T-helper 17 cell (primary cell): ENCODE measurements at regions not wholly inside any gene's neighbourhood (a gene's known extent, or its start where the extent isn't known, plus 50 kb on each side); places are given as distances from the start of the nearest gene placed in this dataset.

Source experiments
- ATAC-seq: fragments of 150-1000 bp; cut with Tn5 transposase; 2 replicates; pipeline ENCODE4 v1.10.0; 2021; ENCODE audit warnings: mild to moderate bottlenecking, moderate library complexity
- DNase-seq, 3 donors: peaks; one replicate each; pipeline versions ENCODE4 v3.0.0 to v3.0.0-alpha.2; 2020 to 2021
- H3K9me3 ChIP-seq: one replicate; pipeline ENCODE4 v1.7.0; 2013; ENCODE audit warnings: low read length, mild to moderate bottlenecking; ENCODE audit not compliant: control insufficient read depth, poor library complexity, severe bottlenecking
- H3K27ac Mint-ChIP-seq: one replicate; pipeline ENCODE4 v1.8.0; 2022; ENCODE audit warnings: mild to moderate bottlenecking, moderate library complexity, mixed read lengths
- H3K27me3 Mint-ChIP-seq: one replicate; pipeline ENCODE4 v1.8.0; 2022; ENCODE audit warnings: mixed read lengths
- H3K36me3 Mint-ChIP-seq: one replicate; pipeline ENCODE4 v1.8.0; 2022; ENCODE audit warnings: low read depth, mixed read lengths
- H3K4me1 Mint-ChIP-seq: one replicate; pipeline ENCODE4 v1.8.0; 2022; ENCODE audit warnings: mild to moderate bottlenecking, mixed read lengths
- H3K4me3 Mint-ChIP-seq: one replicate; pipeline ENCODE4 v1.8.0; 2022; ENCODE audit warnings: mild to moderate bottlenecking, moderate library complexity, mixed read lengths

DNA sequence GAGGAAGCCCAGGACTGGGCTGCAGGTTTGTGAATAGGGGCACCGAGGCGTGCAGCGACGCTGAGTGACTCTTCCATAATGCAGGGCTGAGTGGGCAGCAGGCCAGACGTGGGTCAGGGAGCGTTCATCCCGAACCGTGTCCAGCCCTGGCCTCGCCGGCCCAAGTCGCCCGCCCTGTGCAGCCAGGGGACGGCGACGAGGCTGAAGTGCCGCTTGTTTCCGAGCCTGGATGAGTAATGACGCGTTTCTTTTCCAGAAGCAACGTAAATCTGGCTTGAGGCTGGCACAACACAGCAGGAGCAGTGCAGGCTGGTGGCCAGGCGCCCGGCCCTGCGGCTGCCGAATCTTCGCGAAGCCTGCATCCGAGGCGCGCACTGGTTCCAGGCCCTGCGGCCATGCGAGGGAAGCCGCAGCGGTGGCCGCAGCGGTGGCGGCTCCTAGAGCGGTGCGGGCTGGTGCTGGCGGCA is 74.0 kb upstream of the SEC61G start:
- Mint-ChIP-seq H3K27me3 (peaks cover 15% of the 10 kb centered on the region), H3K4me1 (no peaks in the 10 kb centered on the region), H3K4me3 (no peak overlapping the region), H3K36me3 (peaks cover 2% of the 10 kb centered on the region), H3K27ac (no peak overlapping the region)
- no peaks in the 10 kb centered on the region for H3K9me3 ChIP-seq
- no peak for DNase-seq
- no peak for ATAC-seq

GRCh38 chr7:54837168-54837567 is 78.2 kb upstream of the SEC61G start:
- no peaks in the 10 kb centered on the region for H3K9me3 ChIP-seq
- Mint-ChIP-seq H3K36me3 (peaks cover 2% of the 10 kb centered on the region), H3K4me1 (no peaks in the 10 kb centered on the region), H3K4me3 (no peak overlapping the region), H3K27me3 (peaks cover 21% of the 10 kb centered on the region), H3K27ac (no peak overlapping the region)
- ATAC-seq (no peak), DNase-seq (no peak)

- ATAC-seq (no peak), DNase-seq (no peak)
- H3K36me3 Mint-ChIP-seq, result peaks cover 2% of the 10 kb centered on the region
- H3K9me3 ChIP-seq, result no peaks in the 10 kb centered on the region
- peaks cover 21% of the 10 kb centered on the region for H3K27me3 Mint-ChIP-seq
- no peaks in the 10 kb centered on the region for H3K4me1 Mint-ChIP-seq
- H3K4me3 Mint-ChIP-seq, result no peak overlapping the region
- peak overlapping the region; percentile 32 for H3K27ac Mint-ChIP-seq
These were observed 78.8 kb upstream of the SEC61G start for GRCh38 chr7:54837761-54838160.

DNA sequence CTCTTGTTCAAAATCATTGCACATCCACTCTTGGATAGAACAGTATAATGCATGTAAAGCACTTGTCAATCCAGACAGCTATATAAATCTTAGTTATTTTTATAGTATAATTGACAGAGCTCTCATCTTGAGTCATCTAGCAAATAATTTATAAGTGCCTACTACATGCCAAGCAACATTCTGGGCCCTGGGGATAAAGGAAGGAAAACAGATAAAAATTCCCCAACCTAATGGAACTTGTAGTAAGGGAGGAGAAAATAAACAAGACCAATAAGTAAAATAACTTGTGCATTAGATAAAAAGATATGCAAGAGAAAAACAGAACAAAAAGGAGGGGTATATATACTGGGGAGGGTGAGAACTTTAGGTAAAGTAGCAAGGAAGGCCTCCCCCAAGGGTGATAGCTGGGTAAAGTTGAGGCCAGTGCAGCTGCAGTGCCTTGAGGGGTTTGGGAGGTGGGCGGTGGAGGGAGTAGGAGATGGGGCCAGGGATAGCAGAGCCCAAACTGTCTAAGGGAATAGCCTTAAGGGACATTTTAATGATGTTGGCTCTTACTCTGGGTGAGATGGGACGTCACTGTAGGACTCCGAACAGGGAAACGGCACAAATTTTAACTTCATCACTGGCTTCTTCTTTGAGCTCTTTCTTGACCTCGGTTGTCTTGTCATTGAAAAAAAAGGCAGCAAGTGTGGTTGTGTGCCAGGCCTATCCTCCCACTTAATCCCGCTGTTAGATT is 79.3 kb upstream of the SEC61G start:
- ATAC-seq, result no peak
- H3K4me1 Mint-ChIP-seq, result no peaks in the 10 kb centered on the region
- DNase-seq, result no peak
- no peaks in the 10 kb centered on the region for H3K9me3 ChIP-seq
- H3K27me3 Mint-ChIP-seq, result peaks cover 21% of the 10 kb centered on the region
- H3K27ac Mint-ChIP-seq, result peak overlapping the region; percentile 32
- no peak overlapping the region for H3K4me3 Mint-ChIP-seq
- peaks cover 2% of the 10 kb centered on the region for H3K36me3 Mint-ChIP-seq

- ATAC-seq, result no peak
- DNase-seq, result no peak
- H3K27me3 Mint-ChIP-seq, result peaks cover 21% of the 10 kb centered on the region
- H3K9me3 ChIP-seq, result no peaks in the 10 kb centered on the region
- H3K36me3 Mint-ChIP-seq, result peaks cover 1% of the 10 kb centered on the region
- no peak overlapping the region for H3K4me3 Mint-ChIP-seq
- H3K27ac Mint-ChIP-seq, result no peak overlapping the region
- no peaks in the 10 kb centered on the region for H3K4me1 Mint-ChIP-seq
These were observed 80.7 kb upstream of the SEC61G start for GRCh38 chr7:54839575-54840213.

DNA sequence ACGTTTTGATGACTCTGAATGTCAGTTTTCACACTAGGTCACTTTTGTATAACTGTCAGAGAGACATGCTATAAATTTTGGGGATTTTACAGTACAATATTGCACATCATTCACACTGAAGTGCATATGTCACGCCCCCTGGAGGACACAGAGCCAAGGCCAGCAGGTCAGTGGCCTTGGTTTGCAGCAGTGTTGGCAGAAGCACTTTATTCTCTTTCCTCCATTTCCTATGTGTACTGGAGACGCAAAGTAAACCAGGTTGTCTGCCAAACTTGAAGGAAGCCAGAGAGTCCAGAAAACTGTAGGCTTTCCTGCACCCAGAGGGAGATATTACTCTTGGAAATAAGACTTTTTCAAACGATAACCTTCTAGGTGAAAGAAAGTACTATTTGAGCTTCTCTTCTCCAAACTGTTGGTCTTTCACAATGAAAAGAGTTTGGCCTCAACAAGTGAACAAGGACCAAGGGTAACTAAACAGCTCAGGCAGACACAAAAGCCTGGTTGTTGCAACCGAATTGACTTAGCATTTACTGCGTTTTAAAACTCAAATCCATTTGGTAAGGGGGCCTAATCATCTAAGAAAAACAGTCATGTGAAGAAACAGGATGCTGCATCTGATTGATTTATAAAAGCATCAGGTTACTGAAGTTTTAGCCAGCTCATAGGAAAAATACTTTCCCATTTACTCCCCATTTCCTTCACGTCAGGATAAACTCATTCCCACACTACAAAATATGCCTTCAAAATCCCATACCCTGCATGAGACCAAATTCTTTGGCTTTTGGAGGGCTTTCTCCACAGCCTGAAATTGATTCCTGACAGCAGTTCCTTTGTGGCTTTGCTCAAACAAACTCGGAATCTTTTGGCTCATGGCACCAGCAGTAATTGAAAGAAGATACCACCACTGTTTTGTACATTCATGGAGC is 83.0 kb upstream of the SEC61G start:
- no peak overlapping the region for H3K27ac Mint-ChIP-seq
- no peak for ATAC-seq
- H3K4me1 Mint-ChIP-seq, result no peaks in the 10 kb centered on the region
- H3K4me3 Mint-ChIP-seq, result no peak overlapping the region
- peaks cover 18% of the 10 kb centered on the region for H3K27me3 Mint-ChIP-seq
- no peaks in the 10 kb centered on the region for H3K9me3 ChIP-seq
- no peak for DNase-seq
- no peaks in the 10 kb centered on the region for H3K36me3 Mint-ChIP-seq

- H3K9me3 ChIP-seq, result no peaks in the 10 kb centered on the region
- Mint-ChIP-seq H3K4me1 (no peaks in the 10 kb centered on the region), H3K27ac (no peak overlapping the region), H3K36me3 (no peaks in the 10 kb centered on the region), H3K27me3 (peaks cover 3% of the 10 kb centered on the region), H3K4me3 (no peak overlapping the region)
- no peak for ATAC-seq
- DNase-seq, result no peak
These were observed 84.9 kb upstream of the SEC61G start for GRCh38 chr7:54843841-54844355.

DNA sequence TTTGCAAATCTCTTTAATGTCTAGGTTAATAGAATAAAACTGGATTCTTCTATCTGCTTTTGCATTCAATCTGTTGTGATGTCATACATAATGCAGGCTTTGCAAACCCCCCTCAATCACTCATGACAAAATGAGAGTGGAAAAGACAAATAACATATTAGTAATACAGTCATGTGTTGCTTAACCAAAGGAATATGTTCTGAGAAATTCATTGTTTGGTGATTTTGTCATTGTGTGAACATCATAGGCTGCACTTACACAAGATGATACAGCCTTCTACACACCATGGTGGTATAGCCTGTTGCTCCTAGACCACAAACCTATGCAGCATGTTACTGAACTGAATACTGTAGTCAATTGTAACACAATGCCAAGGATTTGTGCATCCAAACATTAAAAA is 87.3 kb upstream of the SEC61G start:
- Mint-ChIP-seq H3K36me3 (no peaks in the 10 kb centered on the region), H3K27ac (no peak overlapping the region), H3K4me3 (no peak overlapping the region), H3K4me1 (no peaks in the 10 kb centered on the region), H3K27me3 (no peaks in the 10 kb centered on the region)
- ATAC-seq, result no peak
- no peak for DNase-seq
- H3K9me3 ChIP-seq, result no peaks in the 10 kb centered on the region

DNA sequence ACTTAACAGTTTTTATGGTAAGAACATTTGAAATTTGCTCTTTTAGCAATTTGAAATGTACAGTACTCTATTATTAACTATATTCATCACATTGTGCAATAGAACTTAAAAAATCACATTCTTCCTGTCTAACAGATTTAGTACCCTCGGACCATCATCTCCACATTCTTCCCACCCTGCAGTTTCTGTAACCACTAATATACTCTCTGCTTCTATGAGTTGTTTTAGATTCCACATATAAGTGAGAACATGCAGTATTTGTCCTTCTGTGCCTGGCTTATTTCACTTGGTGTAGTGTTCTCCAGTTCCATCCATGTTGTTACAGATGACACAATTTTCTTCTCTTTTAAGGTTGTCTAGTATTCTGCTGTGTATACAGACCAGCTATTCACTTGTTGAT is 88.9 kb upstream of the SEC61G start:
- H3K27me3 Mint-ChIP-seq, result no peaks in the 10 kb centered on the region
- no peaks in the 10 kb centered on the region for H3K9me3 ChIP-seq
- no peaks in the 10 kb centered on the region for H3K4me1 Mint-ChIP-seq
- no peak overlapping the region for H3K4me3 Mint-ChIP-seq
- H3K36me3 Mint-ChIP-seq, result no peaks in the 10 kb centered on the region
- H3K27ac Mint-ChIP-seq, result no peak overlapping the region
- ATAC-seq (no peak), DNase-seq (no peak)

GRCh38 chr7:54856856-54857255 is 97.8 kb upstream of the SEC61G start:
- Mint-ChIP-seq H3K4me1 (peaks cover 4% of the 10 kb centered on the region), H3K27ac (no peak overlapping the region), H3K4me3 (no peak overlapping the region), H3K36me3 (no peaks in the 10 kb centered on the region), H3K27me3 (peaks cover 28% of the 10 kb centered on the region)
- H3K9me3 ChIP-seq, result no peaks in the 10 kb centered on the region
- no peak for DNase-seq
- no peak for ATAC-seq

DNA sequence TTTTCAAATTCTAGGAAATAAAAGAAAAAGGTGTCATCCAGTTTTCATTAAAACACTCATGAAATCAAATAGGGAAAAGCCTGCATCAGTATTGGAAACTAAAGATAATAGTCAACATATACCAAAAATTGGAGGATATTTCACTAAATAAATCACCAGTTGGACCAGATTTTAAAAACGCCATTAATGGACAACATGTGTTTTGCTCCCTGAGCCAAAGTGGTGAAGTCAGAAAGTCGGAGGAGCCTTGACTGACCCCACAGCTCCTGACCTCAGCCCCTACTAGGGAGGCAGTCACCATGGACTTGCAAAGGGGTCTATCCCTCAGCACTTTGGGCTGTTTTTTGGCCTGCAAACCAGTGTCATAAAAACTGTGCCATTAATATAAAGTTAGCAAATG is 98.3 kb upstream of the SEC61G start:
- H3K4me1 Mint-ChIP-seq, result peaks cover 4% of the 10 kb centered on the region
- H3K4me3 Mint-ChIP-seq, result no peak overlapping the region
- ATAC-seq, result no peak
- H3K36me3 Mint-ChIP-seq, result no peaks in the 10 kb centered on the region
- H3K27me3 Mint-ChIP-seq, result peaks cover 28% of the 10 kb centered on the region
- no peaks in the 10 kb centered on the region for H3K9me3 ChIP-seq
- no peak for DNase-seq
- no peak overlapping the region for H3K27ac Mint-ChIP-seq

DNA sequence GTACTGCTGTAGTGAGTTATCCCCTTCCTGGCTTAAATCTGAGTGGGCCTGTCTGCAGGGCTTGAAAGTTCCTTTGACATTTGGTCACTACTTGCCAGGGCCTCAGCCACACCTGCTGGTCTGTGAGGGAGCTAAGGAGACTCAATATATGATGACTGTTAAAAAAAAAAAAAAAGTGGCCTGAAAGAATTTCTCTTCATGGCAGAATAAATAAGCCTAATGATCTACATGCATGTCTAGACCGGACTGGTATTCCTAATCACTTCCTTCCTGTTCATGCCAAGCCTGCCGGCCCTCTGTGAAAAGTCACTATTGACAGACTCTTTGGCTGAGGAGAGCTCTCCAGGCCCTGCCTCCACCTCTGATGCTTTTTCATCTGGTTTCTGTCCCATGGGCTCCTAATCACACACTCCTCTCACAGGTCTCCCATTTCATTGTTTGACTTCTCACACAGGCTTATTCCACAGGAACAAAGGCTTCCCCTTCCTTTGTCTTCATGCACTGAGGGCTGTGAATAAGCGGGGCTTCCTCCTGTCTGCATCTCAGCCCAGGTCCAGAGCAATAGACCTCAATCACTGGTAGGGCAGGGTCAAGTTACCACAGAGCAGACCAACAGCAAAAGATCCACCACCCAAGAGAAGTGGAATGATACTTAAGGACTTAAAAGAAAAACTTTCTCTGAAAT is 99.1 kb upstream of the SEC61G start:
- no peak for DNase-seq
- Mint-ChIP-seq H3K4me3 (no peak overlapping the region), H3K4me1 (peaks cover 4% of the 10 kb centered on the region), H3K27ac (no peak overlapping the region), H3K36me3 (no peaks in the 10 kb centered on the region), H3K27me3 (peaks cover 37% of the 10 kb centered on the region)
- no peak for ATAC-seq
- H3K9me3 ChIP-seq, result no peaks in the 10 kb centered on the region

GRCh38 chr7:54859066-54859465 is 100.1 kb upstream of the SEC61G start:
- peaks cover 45% of the 10 kb centered on the region for H3K27me3 Mint-ChIP-seq
- no peaks in the 10 kb centered on the region for H3K9me3 ChIP-seq
- H3K27ac Mint-ChIP-seq, result no peak overlapping the region
- ATAC-seq, result no peak
- H3K4me1 Mint-ChIP-seq, result peaks cover 4% of the 10 kb centered on the region
- H3K4me3 Mint-ChIP-seq, result no peak overlapping the region
- H3K36me3 Mint-ChIP-seq, result no peaks in the 10 kb centered on the region
- DNase-seq, result no peak
